ENCODE measurements at regions not wholly inside any gene's neighbourhood (a gene's known extent, or its start where the extent isn't known, plus 50 kb on each side); places are given as distances from the start of the nearest gene placed in this dataset.

GRCh38 chr10:3427347-3427746, 254.8 kb upstream of the PITRM1 start:
- no peak overlapping the region for H2AFZ ChIP-seq (ENCODE audit: low read depth)
- no peaks in the 10 kb centered on the region for H3K9me2 ChIP-seq
- H3K4me1 ChIP-seq (ENCODE audit: control insufficient read depth in 1 of 2, insufficient read depth in 2 of 2, low read depth in 1 of 2, low read length in 1 of 2) = peaks cover 15 to 44% of the 10 kb centered on the region in 2 experiments; a peak in 3 of 4 replicates
- H3K27me3 ChIP-seq (ENCODE audit: insufficient read depth) = no peaks in the 10 kb centered on the region
- H3K9ac ChIP-seq = no peak overlapping the region
- H4K20me1 ChIP-seq (ENCODE audit: insufficient read depth) = no peaks in the 10 kb centered on the region
- H3K4me2 ChIP-seq = no peak overlapping the region
- no peak for DNase-seq
- TF ChIP-seq TCF12 (IDR thresholded peaks at IDR 0.05) = peak; percentile 56; the same call in 1 of the 2 replicates
- TF ChIP-seq MEF2A (IDR thresholded peaks at IDR 0.05; ENCODE audit: borderline replicate concordance, low read depth) = no peak
- no peak for TF ChIP-seq FOXJ3 (CRISPR knock-in tag; IDR thresholded peaks at IDR 0.05)
- TF ChIP-seq EZH2phosphoT487 (IDR thresholded peaks at IDR 0.05; ENCODE audit: borderline replicate concordance, low read depth) = no peak
- 0 out of 2 replicates have a peak, but pooled peaks have one; percentile 26 for TF ChIP-seq PBX3 (IDR thresholded peaks at IDR 0.05)
- no peak for TF ChIP-seq ZBTB33 (IDR thresholded peaks at IDR 0.05; ENCODE audit: borderline replicate concordance, low read depth)
- H3F3A ChIP-seq (replicated peaks; ENCODE audit: insufficient read depth) = peaks cover 15% of the 10 kb centered on the region
- ChIA-PET POLR2A (no interaction called here), CTCF (no interaction called here)
- no peak overlapping the region for H3K4me3 ChIP-seq (ENCODE audit: low read depth in 2 of 2, low read length in 1 of 2)
- no peaks in the 10 kb centered on the region for H3K9me3 ChIP-seq
- WGBS (ENCODE audit: low lambda C conversion rate) = 94% methylated on average over 2 of the region's 2 CpGs
- H3K79me2 ChIP-seq (ENCODE audit: insufficient read depth) = no peaks in the 10 kb centered on the region
- no peaks in the 10 kb centered on the region for H3K36me3 ChIP-seq (replicated peaks in 1 of 2; ENCODE audit: control insufficient read depth in 1 of 2, insufficient read depth in 2 of 2, low read length in 1 of 2)
- H3K27ac ChIP-seq (ENCODE audit: low read depth in 2 of 2, low read length in 1 of 2) = peak overlapping the region in 1 of 2 experiments; percentile 93; a peak in 2 of 4 replicates

- peaks cover 15% of the 10 kb centered on the region for H3F3A ChIP-seq (replicated peaks; ENCODE audit: insufficient read depth)
- WGBS (ENCODE audit: low lambda C conversion rate) = 47% methylated on average over 3 of the region's 3 CpGs
- H3K4me1 ChIP-seq (ENCODE audit: control insufficient read depth in 1 of 2, insufficient read depth in 2 of 2, low read depth in 1 of 2, low read length in 1 of 2) = peaks cover 15 to 44% of the 10 kb centered on the region in 2 experiments; a peak in 3 of 4 replicates
- H3K79me2 ChIP-seq (ENCODE audit: insufficient read depth) = no peaks in the 10 kb centered on the region
- no peaks in the 10 kb centered on the region for H3K9me3 ChIP-seq
- no peaks in the 10 kb centered on the region for H3K36me3 ChIP-seq (replicated peaks in 1 of 2; ENCODE audit: control insufficient read depth in 1 of 2, insufficient read depth in 2 of 2, low read length in 1 of 2)
- H3K9me2 ChIP-seq = no peaks in the 10 kb centered on the region
- H4K20me1 ChIP-seq (ENCODE audit: insufficient read depth) = no peaks in the 10 kb centered on the region
- H3K27ac ChIP-seq (ENCODE audit: low read depth in 2 of 2, low read length in 1 of 2) = peak overlapping the region; percentile 68 to 93
- peak overlapping the region; percentile 39; the same call in 1 of the 2 replicates for H3K9ac ChIP-seq
- DNase-seq = no peak
- H2AFZ ChIP-seq (ENCODE audit: low read depth) = peak overlapping the region; percentile 77
- POLR2A ChIA-PET = no interaction called here
- no peak overlapping the region for H3K4me3 ChIP-seq (ENCODE audit: low read depth in 2 of 2, low read length in 1 of 2)
- H3K27me3 ChIP-seq (ENCODE audit: insufficient read depth) = no peaks in the 10 kb centered on the region
- peak; percentile 19; the same call in 1 of the 2 replicates for TF ChIP-seq FOSL2 (IDR thresholded peaks at IDR 0.05; ENCODE audit: borderline replicate concordance, low read depth)
- peak; percentile 57 for TF ChIP-seq TCF12 (IDR thresholded peaks at IDR 0.05)
- TF ChIP-seq EP300 (IDR thresholded peaks at IDR 0.05; ENCODE audit: borderline replicate concordance in 1 of 2, low read depth in 1 of 2, low read length in 1 of 2) = peak in 1 of 2 experiments; percentile 71; a peak in 1 of 4 replicates
- peak; percentile 36; the same call in 1 of the 2 replicates for TF ChIP-seq PBX3 (IDR thresholded peaks at IDR 0.05)
- no peak for TF ChIP-seq POLR2AphosphoS5 (IDR thresholded peaks at IDR 0.05; ENCODE audit: low read depth, low read length)
- peak; percentile 55; the same call in 1 of the 2 replicates for TF ChIP-seq TEAD4 (IDR thresholded peaks at IDR 0.05; ENCODE audit: borderline replicate concordance, insufficient read depth)
- TF ChIP-seq RXRA (IDR thresholded peaks at IDR 0.05; ENCODE audit: borderline replicate concordance, low read depth) = peak; percentile 30; the same call in 1 of the 2 replicates
- TF ChIP-seq JUND (IDR thresholded peaks at IDR 0.05) = 0 out of 2 replicates have a peak, but pooled peaks have one; percentile 18
- peak; percentile 88 for TF ChIP-seq NFIC (IDR thresholded peaks at IDR 0.05; ENCODE audit: borderline replicate concordance)
- no peak for TF ChIP-seq REST (IDR thresholded peaks at IDR 0.05; ENCODE audit: low read depth, low read length)
- CTCF ChIA-PET = no interaction called here
- peak overlapping the region; percentile 26; the same call in 1 of the 2 replicates for H3K4me2 ChIP-seq
These were observed 253.7 kb upstream of the PITRM1 start for GRCh38 chr10:3426190-3426845.

All from SK-N-SH (cell line).